WTC11 (cell line): ENCODE measurements at regions not wholly inside any gene's neighbourhood (a gene's known extent, or its start where the extent isn't known, plus 50 kb on each side); places are given as distances from the start of the nearest gene placed in this dataset.

ENCODE experiments used
- ATF2 ChIP-seq: sonication (generic); formaldehyde crosslinking; IDR thresholded peaks from 2 replicates; pipeline ENCODE4 v1.8.1; 2022; ENCODE audit warnings: low read depth, missing genetic modification reagents, borderline replicate concordance
- CREM ChIP-seq: sonication (generic); formaldehyde crosslinking; IDR thresholded peaks from 2 replicates; pipeline ENCODE4 v1.8.1; 2022; ENCODE audit warnings: mild to moderate bottlenecking, missing genetic modification reagents, moderate library complexity
- E2F4 ChIP-seq: sonication (generic); formaldehyde crosslinking; IDR thresholded peaks from 2 replicates; pipeline ENCODE4 v1.8.1; 2022; ENCODE audit warnings: low read depth, mild to moderate bottlenecking, moderate library complexity, missing genetic modification reagents, borderline replicate concordance
- ETV6 ChIP-seq: sonication (generic); formaldehyde crosslinking; IDR thresholded peaks from 2 replicates; pipeline ENCODE4 v1.8.1; 2022; ENCODE audit warnings: mild to moderate bottlenecking, missing genetic modification reagents
- FOXP4 ChIP-seq: sonication (generic); formaldehyde crosslinking; IDR thresholded peaks from 2 replicates; pipeline ENCODE4 v1.8.0; 2022; ENCODE audit warnings: mild to moderate bottlenecking, missing genetic modification reagents
- GRHL2 ChIP-seq: fragments of 250-450 bp; sonication (Bioruptor Pico); IDR thresholded peaks from 2 replicates; pipeline ENCODE4 v1.8.0; 2022; ENCODE audit warnings: mild to moderate bottlenecking, moderate library complexity; ENCODE audit not compliant: insufficient replicate concordance, severe bottlenecking
- HMGXB4 ChIP-seq: sonication (generic); formaldehyde crosslinking; IDR thresholded peaks from 2 replicates; pipeline ENCODE4 v1.8.1; 2023; ENCODE audit warnings: mild to moderate bottlenecking, moderate library complexity, missing genetic modification reagents
- IRF2 ChIP-seq: sonication (generic); formaldehyde crosslinking; IDR thresholded peaks from 2 replicates; pipeline ENCODE4 v1.8.0; 2022; ENCODE audit warnings: low read depth, missing genetic modification reagents, borderline replicate concordance
- NFE2L1 ChIP-seq: sonication (generic); formaldehyde crosslinking; IDR thresholded peaks from 2 replicates; pipeline ENCODE4 v1.8.1; 2023; ENCODE audit warnings: missing genetic modification reagents
- NFYB ChIP-seq: sonication (generic); formaldehyde crosslinking; conservative IDR thresholded peaks from 2 replicates; pipeline ENCODE4 v1.8.0; 2022; ENCODE audit warnings: low read depth, missing genetic modification reagents
- PRDM15 ChIP-seq: sonication (generic); formaldehyde crosslinking; IDR thresholded peaks from 2 replicates; pipeline ENCODE4 v1.8.0; 2022; ENCODE audit warnings: missing genetic modification reagents
- SP1 ChIP-seq: sonication (generic); formaldehyde crosslinking; conservative IDR thresholded peaks from 2 replicates; pipeline ENCODE4 v1.8.1; 2022; ENCODE audit warnings: missing genetic modification reagents
- TF ChIP-seq, protein P1 (sequence below): fragments of 200-600 bp; IDR thresholded peaks from 2 replicates; pipeline ENCODE4 v1.8.0; 2022; ENCODE audit warnings: antibody characterized with exemption

DNA sequence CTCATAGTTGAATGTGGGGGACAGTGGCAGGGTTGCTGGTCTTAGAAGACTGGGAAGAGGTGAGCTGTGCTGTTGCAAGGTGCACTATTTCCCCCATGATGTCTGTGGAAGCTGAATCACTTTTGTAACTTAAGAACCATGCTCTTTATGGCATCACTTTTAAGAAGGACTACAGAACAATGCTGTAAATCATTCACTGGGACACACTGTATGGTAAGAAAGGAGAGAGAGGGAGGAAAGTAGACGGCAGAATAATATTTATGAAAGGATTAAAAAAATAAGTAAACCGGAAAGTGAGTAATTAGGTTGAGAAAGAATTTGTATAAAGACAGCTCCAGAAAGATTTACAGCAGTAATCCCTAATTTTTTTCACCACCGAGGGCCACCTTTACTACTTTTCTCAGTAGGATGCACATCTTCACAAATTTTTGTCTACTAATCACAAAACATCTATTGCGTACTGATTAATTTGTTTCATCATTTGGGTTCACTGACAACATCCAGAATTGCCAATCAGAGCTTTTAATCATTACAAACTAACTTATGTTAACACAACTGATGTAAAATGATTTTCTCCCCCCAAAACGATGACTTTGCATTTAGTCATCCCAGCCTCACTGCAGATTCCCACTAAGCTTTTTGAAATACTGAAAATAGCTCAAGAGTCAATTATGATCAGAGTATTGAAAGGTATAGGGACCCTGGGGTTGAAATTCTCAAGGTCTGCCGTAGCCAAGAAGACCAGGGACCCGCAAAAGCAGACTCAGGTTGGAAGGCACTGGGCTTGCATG lies 560.7 kb upstream of the NOX3 start:
- no peak for TF ChIP-seq SP1 (CRISPR knock-in tag)
- TF ChIP-seq, protein P1, sequence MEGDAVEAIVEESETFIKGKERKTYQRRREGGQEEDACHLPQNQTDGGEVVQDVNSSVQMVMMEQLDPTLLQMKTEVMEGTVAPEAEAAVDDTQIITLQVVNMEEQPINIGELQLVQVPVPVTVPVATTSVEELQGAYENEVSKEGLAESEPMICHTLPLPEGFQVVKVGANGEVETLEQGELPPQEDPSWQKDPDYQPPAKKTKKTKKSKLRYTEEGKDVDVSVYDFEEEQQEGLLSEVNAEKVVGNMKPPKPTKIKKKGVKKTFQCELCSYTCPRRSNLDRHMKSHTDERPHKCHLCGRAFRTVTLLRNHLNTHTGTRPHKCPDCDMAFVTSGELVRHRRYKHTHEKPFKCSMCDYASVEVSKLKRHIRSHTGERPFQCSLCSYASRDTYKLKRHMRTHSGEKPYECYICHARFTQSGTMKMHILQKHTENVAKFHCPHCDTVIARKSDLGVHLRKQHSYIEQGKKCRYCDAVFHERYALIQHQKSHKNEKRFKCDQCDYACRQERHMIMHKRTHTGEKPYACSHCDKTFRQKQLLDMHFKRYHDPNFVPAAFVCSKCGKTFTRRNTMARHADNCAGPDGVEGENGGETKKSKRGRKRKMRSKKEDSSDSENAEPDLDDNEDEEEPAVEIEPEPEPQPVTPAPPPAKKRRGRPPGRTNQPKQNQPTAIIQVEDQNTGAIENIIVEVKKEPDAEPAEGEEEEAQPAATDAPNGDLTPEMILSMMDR = no peak
- no peak for TF ChIP-seq ATF2 (CRISPR knock-in tag)
- no peak for TF ChIP-seq NFE2L1 (CRISPR knock-in tag)
- TF ChIP-seq HMGXB4 (CRISPR knock-in tag) = no peak
- TF ChIP-seq GRHL2 (CRISPR knock-in tag) = no peak
- TF ChIP-seq ETV6 (CRISPR knock-in tag) = no peak
- TF ChIP-seq IRF2 (CRISPR knock-in tag) = no peak
- TF ChIP-seq CREM (CRISPR knock-in tag) = no peak
- TF ChIP-seq FOXP4 (CRISPR knock-in tag) = no peak
- TF ChIP-seq E2F4 (CRISPR knock-in tag) = no peak
- no peak for TF ChIP-seq PRDM15
- TF ChIP-seq NFYB (CRISPR knock-in tag) = no peak
